ENCODE measurements at regions not wholly inside any gene's neighbourhood (a gene's known extent, or its start where the extent isn't known, plus 50 kb on each side); places are given as distances from the start of the nearest gene placed in this dataset.

DNA sequence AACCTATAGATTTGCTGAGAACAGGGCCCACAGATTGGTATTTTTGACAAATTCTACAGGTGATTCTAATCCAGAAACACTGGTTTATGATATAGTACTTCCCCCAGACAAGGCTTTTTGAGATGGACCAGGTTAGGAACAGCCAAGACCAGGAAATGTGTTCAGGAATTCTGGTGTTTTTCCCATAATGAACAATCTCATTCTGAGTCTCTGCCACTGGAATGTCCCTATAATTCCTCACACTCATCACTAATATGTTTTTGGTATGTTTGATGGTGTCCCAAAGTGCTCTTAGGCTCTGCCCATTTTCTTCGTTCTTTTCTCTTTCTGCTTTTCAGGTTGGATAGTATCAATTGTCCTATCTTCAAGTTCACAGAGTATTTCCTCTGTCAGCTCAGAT is 107.2 kb upstream of the IGFBP3 start:
- no peak overlapping the region for H4K5ac ChIP-seq (ENCODE audit: insufficient read length, low read depth, low read length)
- no peaks in the 10 kb centered on the region for H3K27me3 ChIP-seq (replicated peaks in 1 of 4; ENCODE audit: control insufficient read depth in 3 of 4, extremely low read depth in 1 of 4, insufficient read depth in 3 of 4, low read length in 3 of 4)
- H2AK5ac ChIP-seq (ENCODE audit: low read depth, low read length) = no peak overlapping the region
- H4K91ac ChIP-seq (replicated peaks; ENCODE audit: insufficient read length, low read length) = no peak overlapping the region
- no peak for TF ChIP-seq RAD21 (IDR thresholded peaks at IDR 0.05 in 1 of 2, conservative IDR thresholded peaks at IDR 0.05 in 1 of 2; ENCODE audit: low read depth in 2 of 2, low read length in 2 of 2)
- TF ChIP-seq RXRA (IDR thresholded peaks at IDR 0.05; ENCODE audit: insufficient read depth, low read depth, low read length) = no peak
- TF ChIP-seq RNF2 (IDR thresholded peaks at IDR 0.05; ENCODE audit: borderline replicate concordance, low read depth, low read length, missing control alignments, poor library complexity, severe bottlenecking) = no peak
- no peaks in the 10 kb centered on the region for H3K79me1 ChIP-seq (ENCODE audit: low read depth, low read length)
- ChIA-PET POLR2A (ENCODE audit: partially characterized antibody) (no interaction called here), CTCF (ENCODE audit: partially characterized antibody) (interaction anchor here (0.9 kb wide), 1 partner anchor 13 kb away, joined by 4 read pairs; no protein-coding TSS in a partner anchor)
- H3K9ac ChIP-seq (replicated peaks in 1 of 4; ENCODE audit: extremely low read depth in 1 of 4, low read depth in 3 of 4, low read length in 3 of 4) = no peak overlapping the region
- H2BK120ac ChIP-seq (replicated peaks; ENCODE audit: low read depth, low read length) = no peak overlapping the region
- H3K18ac ChIP-seq (ENCODE audit: extremely low read depth, low read length) = no peak overlapping the region
- H3K9me3 ChIP-seq (ENCODE audit: insufficient read depth in 2 of 2, low read depth in 1 of 2, low read length in 1 of 2) = no peaks in the 10 kb centered on the region
- H3K4me3 ChIP-seq (ENCODE audit: extremely low read depth in 1 of 4, insufficient read depth in 2 of 4, low read depth in 3 of 4, low read length in 4 of 4) = no peak overlapping the region
- no peak overlapping the region for H3K14ac ChIP-seq (ENCODE audit: insufficient read length)
- no peak overlapping the region for H2BK12ac ChIP-seq (ENCODE audit: low read depth, low read length)
- 81% methylated on average over 1 of the region's 1 CpG; no CpG with 5 or more reads in 1 of the 2 experiments for WGBS, 2 experiments (ENCODE audit: extremely low coverage in 1 of 2, insufficient coverage in 1 of 2, insufficient read length in 1 of 2, insufficient replicate concordance in 2 of 2, low coverage in 1 of 2, low lambda C conversion rate in 2 of 2, missing lambda C conversion rate in 1 of 2)
- H2BK20ac ChIP-seq (ENCODE audit: low read length) = no peak overlapping the region
- H2AFZ ChIP-seq (ENCODE audit: low read length) = no peak overlapping the region
- H2BK15ac ChIP-seq (ENCODE audit: low read length) = no peak overlapping the region
- H3K4ac ChIP-seq (replicated peaks; ENCODE audit: insufficient read length, low read depth, low read length) = no peak overlapping the region
- no peaks in the 10 kb centered on the region for H4K20me1 ChIP-seq (replicated peaks in 1 of 2; ENCODE audit: control insufficient read depth in 1 of 2, insufficient read depth in 2 of 2, low read length in 2 of 2)
- H2BK5ac ChIP-seq (ENCODE audit: low read depth, low read length) = no peak overlapping the region
- H3K23ac ChIP-seq (ENCODE audit: insufficient read length) = no peak overlapping the region
- H3K36me3 ChIP-seq (ENCODE audit: control insufficient read depth in 2 of 4, insufficient read depth in 4 of 4, low read length in 3 of 4) = no peaks in the 10 kb centered on the region
- H3K27ac ChIP-seq (ENCODE audit: low read depth, low read length) = no peak overlapping the region
- H3K4me2 ChIP-seq (ENCODE audit: insufficient read depth in 1 of 2, low read depth in 2 of 2, low read length in 2 of 2) = no peak overlapping the region
- no peak for FAIRE-seq
- no peaks in the 10 kb centered on the region for H3K23me2 ChIP-seq (ENCODE audit: low read depth, low read length)
- H3K79me2 ChIP-seq (ENCODE audit: control insufficient read depth in 1 of 2, insufficient read depth in 2 of 2, low read length in 2 of 2) = no peaks in the 10 kb centered on the region
- H3K4me1 ChIP-seq (replicated peaks in 1 of 4; ENCODE audit: control insufficient read depth in 3 of 4, insufficient read depth in 4 of 4, low read length in 3 of 4) = 0 out of 7 replicates have a peak, but pooled peaks cover 0 to 2% (median 0%) of the 10 kb centered on the region in 4 experiments
- DNase-seq (ENCODE audit: low read depth in 1 of 2, low spot score in 2 of 2) = no peak
- no peak overlapping the region for H4K8ac ChIP-seq (ENCODE audit: extremely low read depth, insufficient read depth, low read length)
- no peak overlapping the region for H3K56ac ChIP-seq (replicated peaks; ENCODE audit: insufficient read length, low read depth, low read length)

Measured in H1 (cell line).